ENCODE measurements at regions not wholly inside any gene's neighbourhood (a gene's known extent, or its start where the extent isn't known, plus 50 kb on each side); places are given as distances from the start of the nearest gene placed in this dataset.

- Mint-ChIP-seq H3K9me3 (peaks cover 0 to 2% of the 10 kb centered on the region in 2 donors), H3K27me3 (ENCODE audit: low read depth in 2 of 2) (peaks cover 15 to 35% of the 10 kb centered on the region in 2 donors), H3K27ac (no peak overlapping the region), H3K36me3 (no peaks in the 10 kb centered on the region), H3K4me3 (no peak overlapping the region), H3K4me1 (no peaks in the 10 kb centered on the region)
- H3K4me3 ChIP-seq (ENCODE audit: low read length) = no peak overlapping the region
- H3K27me3 ChIP-seq (ENCODE audit: control insufficient read depth, insufficient read depth, low read length) = no peaks in the 10 kb centered on the region
- H3K27ac ChIP-seq (ENCODE audit: low read length) = no peak overlapping the region
- TF ChIP-seq CTCF (IDR thresholded peaks at IDR 0.05) = no peak
- no peaks in the 10 kb centered on the region for H3K9me3 ChIP-seq (ENCODE audit: control insufficient read depth, insufficient read depth, low read length)
- no peaks in the 10 kb centered on the region for H3K4me1 ChIP-seq (ENCODE audit: control insufficient read depth, insufficient read depth, low read length)
- intact Hi-C loops (cut with micrococcal nuclease) = no loop called here
- ATAC-seq = no peak
- no peaks in the 10 kb centered on the region for H3K36me3 ChIP-seq (ENCODE audit: control insufficient read depth, insufficient read depth, low read length)
- 80% methylated on average over 13 of the region's 13 CpGs for WGBS (ENCODE audit: insufficient coverage)
- no peak for DNase-seq
Measured at GRCh38 chr16:86768228-86768791, 190.0 kb downstream of the FOXL1 start.

GRCh38 chr16:86768999-86769398 lies 190.7 kb downstream of the FOXL1 start:
- Histone ChIP-seq H3K27ac (ENCODE audit: low read length) (no peak overlapping the region), H3K4me1 (ENCODE audit: control insufficient read depth, insufficient read depth, low read length) (no peaks in the 10 kb centered on the region), H3K36me3 (ENCODE audit: control insufficient read depth, insufficient read depth, low read length) (no peaks in the 10 kb centered on the region), H3K27me3 (ENCODE audit: control insufficient read depth, insufficient read depth, low read length) (no peaks in the 10 kb centered on the region), H3K4me3 (ENCODE audit: low read length) (no peak overlapping the region), H3K9me3 (ENCODE audit: control insufficient read depth, insufficient read depth, low read length) (no peaks in the 10 kb centered on the region)
- no peak overlapping the region for H3K27ac Mint-ChIP-seq
- H3K9me3 Mint-ChIP-seq = peaks cover 0 to 2% of the 10 kb centered on the region in 2 donors
- H3K27me3 Mint-ChIP-seq (ENCODE audit: low read depth in 2 of 2) = peaks cover 11 to 30% of the 10 kb centered on the region in 2 donors
- intact Hi-C loops (cut with micrococcal nuclease) = no loop called here
- ATAC-seq (no peak), DNase-seq (no peak)
- 74% methylated on average over 7 of the region's 7 CpGs for WGBS (ENCODE audit: insufficient coverage)
- TF ChIP-seq CTCF (IDR thresholded peaks at IDR 0.05) = no peak
- no peak overlapping the region for H3K4me3 Mint-ChIP-seq
- H3K4me1 Mint-ChIP-seq = no peaks in the 10 kb centered on the region
- H3K36me3 Mint-ChIP-seq = no peaks in the 10 kb centered on the region

GRCh38 chr16:86771506-86772460 lies 193.4 kb downstream of the FOXL1 start:
- DNase-seq (no peak), ATAC-seq (no peak)
- Mint-ChIP-seq H3K9me3 (peaks cover 0 to 1% of the 10 kb centered on the region in 2 donors), H3K4me3 (no peak overlapping the region), H3K36me3 (no peaks in the 10 kb centered on the region), H3K27me3 (ENCODE audit: low read depth in 2 of 2) (peaks cover 5 to 7% of the 10 kb centered on the region in 2 donors), H3K4me1 (no peaks in the 10 kb centered on the region), H3K27ac (no peak overlapping the region)
- H3K9me3 ChIP-seq (ENCODE audit: control insufficient read depth, insufficient read depth, low read length) = no peaks in the 10 kb centered on the region
- WGBS (ENCODE audit: insufficient coverage) = 73% methylated on average over 7 of the region's 8 CpGs
- no peak overlapping the region for H3K27ac ChIP-seq (ENCODE audit: low read length)
- H3K4me3 ChIP-seq (ENCODE audit: low read length) = no peak overlapping the region
- no peaks in the 10 kb centered on the region for H3K27me3 ChIP-seq (ENCODE audit: control insufficient read depth, insufficient read depth, low read length)
- intact Hi-C loops (cut with micrococcal nuclease) = no loop called here
- TF ChIP-seq CTCF (IDR thresholded peaks at IDR 0.05) = no peak
- H3K4me1 ChIP-seq (ENCODE audit: control insufficient read depth, insufficient read depth, low read length) = no peaks in the 10 kb centered on the region
- H3K36me3 ChIP-seq (ENCODE audit: control insufficient read depth, insufficient read depth, low read length) = no peaks in the 10 kb centered on the region

All from natural killer cell (primary cell).